HG03095 (cell line): ENCODE measurements at regions not wholly inside any gene's neighbourhood (a gene's known extent, or its start where the extent isn't known, plus 50 kb on each side); places are given as distances from the start of the nearest gene placed in this dataset.

Experiments
- ATAC-seq: cut with Tn5 transposase; IDR thresholded peaks from one replicate; pipeline ENCODE4 v1.9.1; 2021; ENCODE audit warnings: moderate library complexity; ENCODE audit not compliant: unreplicated experiment

GRCh38 chr6:150536835-150537234 lies 62.9 kb upstream of the PLEKHG1 start:
- no peak for ATAC-seq

GRCh38 chr6:150537491-150537890 lies 62.2 kb upstream of the PLEKHG1 start:
- no peak for ATAC-seq

DNA sequence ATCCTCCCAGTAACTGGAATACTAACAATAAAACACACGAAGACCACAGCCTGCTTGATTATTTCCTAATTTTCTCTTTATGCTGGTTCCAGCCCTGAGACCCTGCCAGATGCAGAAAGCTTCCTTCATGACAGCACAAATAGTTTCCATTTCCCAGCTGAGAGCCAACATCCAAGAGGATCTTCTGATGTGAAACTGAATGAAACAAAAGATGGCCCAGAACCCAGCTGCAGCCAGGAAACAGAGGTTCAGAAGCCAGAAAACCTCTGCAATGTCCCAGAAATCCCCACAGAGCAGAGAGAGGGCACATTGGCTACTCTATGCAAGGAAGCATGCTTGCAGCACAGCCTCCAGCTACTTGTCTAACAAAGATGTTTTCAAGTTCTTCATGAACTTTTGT lies 61.8 kb upstream of the PLEKHG1 start:
- ATAC-seq, result no peak

GRCh38 chr6:150539111-150539510 lies 60.6 kb upstream of the PLEKHG1 start:
- no peak for ATAC-seq

- no peak for ATAC-seq
These were observed 60.1 kb upstream of the PLEKHG1 start for GRCh38 chr6:150539568-150539967.

- no peak for ATAC-seq
These were observed 58.1 kb upstream of the PLEKHG1 start for GRCh38 chr6:150541576-150541975.

DNA sequence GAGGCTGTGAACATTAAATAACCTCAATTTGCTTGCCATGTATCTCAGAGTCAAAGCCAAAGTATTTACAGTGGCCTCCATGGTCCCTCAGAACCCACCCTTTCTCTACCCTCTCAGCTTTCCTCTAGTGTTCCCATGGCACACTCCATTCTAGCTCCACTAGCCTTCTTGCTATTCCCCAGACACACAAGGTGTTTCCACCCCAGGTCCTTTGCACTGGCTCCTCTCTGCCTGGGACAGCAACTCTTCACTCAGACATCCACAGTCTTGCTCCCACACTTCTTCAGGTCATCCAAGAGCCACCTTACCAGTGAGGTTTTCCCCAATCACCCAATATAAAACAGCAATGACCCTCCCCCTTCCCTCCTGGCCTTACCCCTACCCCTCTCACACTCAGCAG lies 56.5 kb upstream of the PLEKHG1 start:
- no peak for ATAC-seq

DNA sequence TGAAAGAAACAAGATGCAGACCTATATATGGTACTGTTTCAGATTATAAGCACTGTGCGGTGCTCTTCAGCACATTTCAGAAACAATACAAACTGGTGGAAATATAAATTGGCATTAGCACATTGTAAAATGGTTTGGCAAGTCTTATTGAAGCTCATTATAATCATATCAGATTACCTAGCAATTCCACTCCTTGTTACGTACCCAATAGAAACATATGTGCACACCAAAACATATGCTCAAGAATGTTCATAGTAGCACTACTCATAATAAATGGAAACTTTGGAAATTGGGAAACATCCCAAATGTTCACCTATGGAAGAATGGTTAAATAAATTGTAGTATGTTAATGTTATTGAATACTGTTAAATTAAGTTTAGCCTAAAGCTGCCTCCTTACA lies 54.9 kb upstream of the PLEKHG1 start:
- ATAC-seq, result no peak

DNA sequence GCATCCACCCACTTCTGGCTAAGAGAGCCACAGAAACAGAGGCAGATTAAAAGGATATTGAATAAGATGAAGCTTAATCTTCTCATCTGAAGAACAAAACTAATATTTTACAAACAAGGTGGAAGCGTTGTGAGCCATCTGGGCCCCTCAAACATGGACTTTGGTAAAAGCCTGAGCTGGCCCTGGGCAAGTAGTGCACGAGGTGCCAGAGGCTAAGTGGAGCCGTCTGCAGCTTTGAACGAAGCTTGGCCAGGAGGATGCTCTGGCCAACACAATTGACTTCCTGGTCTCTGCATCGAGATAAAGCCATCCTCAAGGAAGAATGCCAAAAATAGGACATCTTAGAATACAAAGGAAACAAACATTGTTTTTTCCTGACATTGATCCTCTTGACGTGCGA lies 53.2 kb upstream of the PLEKHG1 start:
- ATAC-seq, result no peak

DNA sequence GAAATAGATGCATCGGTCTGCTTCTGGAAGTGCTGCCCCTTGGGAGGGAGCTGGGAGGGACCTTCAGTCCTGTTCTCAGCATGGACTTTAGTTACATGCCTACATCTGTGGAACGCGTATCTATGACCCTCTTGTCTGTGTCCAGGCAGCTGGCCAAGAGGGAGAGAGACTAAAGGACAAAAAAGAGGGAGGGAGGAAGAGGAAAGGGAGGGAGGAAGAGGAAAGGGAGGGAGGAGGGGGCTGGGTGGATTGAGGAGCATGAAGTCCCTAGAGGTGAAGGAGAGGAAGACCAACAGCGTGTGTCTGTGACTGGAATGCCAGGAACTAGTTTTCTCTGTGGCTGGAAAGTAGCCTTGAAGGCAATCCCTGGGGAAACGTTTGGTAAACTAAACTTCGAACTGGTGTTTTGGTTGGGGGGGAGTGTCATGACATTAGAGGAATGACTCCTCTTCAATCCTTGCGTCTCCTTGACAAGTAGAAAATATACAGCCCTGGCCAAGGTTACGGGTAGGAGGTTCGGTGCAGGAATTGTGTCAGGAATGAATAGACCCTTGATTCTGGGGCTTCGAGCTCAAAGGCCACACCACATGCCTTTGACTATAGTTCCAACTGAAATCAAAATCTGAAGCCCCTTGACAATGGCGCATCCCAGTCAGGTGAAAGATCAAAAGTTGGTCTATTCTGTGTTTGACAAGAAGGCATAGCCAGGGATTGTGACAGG lies 52.0 kb upstream of the PLEKHG1 start:
- ATAC-seq, result no peak

DNA sequence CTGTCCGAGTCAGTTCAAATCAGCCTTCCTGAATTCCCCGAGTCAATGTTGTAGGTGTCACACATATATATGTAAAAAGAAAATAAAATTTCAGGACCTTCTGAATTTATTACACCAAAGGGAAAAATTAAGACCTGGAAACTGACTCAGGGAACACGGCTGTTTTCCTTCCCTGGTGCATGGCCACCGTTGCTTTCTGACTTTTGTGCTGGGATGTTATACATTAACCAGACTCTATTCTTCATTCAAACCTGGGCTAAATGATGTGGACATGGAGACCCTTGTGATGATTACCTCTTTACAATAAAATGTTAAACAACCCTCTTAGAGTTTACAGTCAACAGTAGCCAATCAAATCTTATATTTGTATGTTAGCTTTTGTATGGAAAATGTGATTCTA lies 51.4 kb upstream of the PLEKHG1 start:
- no peak for ATAC-seq

GRCh38 chr6:150549007-150549406 lies 50.7 kb upstream of the PLEKHG1 start:
- no peak for ATAC-seq

- ATAC-seq, result no peak
These were observed 50.0 kb upstream of the PLEKHG1 start for GRCh38 chr6:150549674-150550101.
